ENCODE measurements at regions not wholly inside any gene's neighbourhood (a gene's known extent, or its start where the extent isn't known, plus 50 kb on each side); places are given as distances from the start of the nearest gene placed in this dataset.

- Histone ChIP-seq H3K56ac (replicated peaks; ENCODE audit: insufficient read length, low read depth, low read length) (no peak overlapping the region), H3K27ac (ENCODE audit: low read depth, low read length) (no peak overlapping the region), H2BK12ac (ENCODE audit: low read depth, low read length) (no peak overlapping the region), H3K9ac (replicated peaks in 1 of 4; ENCODE audit: extremely low read depth in 1 of 4, low read depth in 3 of 4, low read length in 3 of 4) (no peak overlapping the region), H2AFZ (ENCODE audit: low read length) (no peak overlapping the region), H3K36me3 (ENCODE audit: control insufficient read depth in 2 of 4, insufficient read depth in 4 of 4, low read length in 3 of 4) (no peaks in the 10 kb centered on the region), H2BK5ac (ENCODE audit: low read depth, low read length) (no peak overlapping the region), H3K79me2 (ENCODE audit: control insufficient read depth in 1 of 2, insufficient read depth in 2 of 2, low read length in 2 of 2) (no peaks in the 10 kb centered on the region), H4K91ac (replicated peaks; ENCODE audit: insufficient read length, low read length) (no peak overlapping the region), H3K79me1 (ENCODE audit: low read depth, low read length) (no peaks in the 10 kb centered on the region), H2BK20ac (ENCODE audit: low read length) (no peak overlapping the region), H2BK15ac (ENCODE audit: low read length) (no peak overlapping the region), H4K20me1 (replicated peaks in 1 of 2; ENCODE audit: control insufficient read depth in 1 of 2, insufficient read depth in 2 of 2, low read length in 2 of 2) (no peaks in the 10 kb centered on the region), H3K27me3 (replicated peaks in 1 of 4; ENCODE audit: control insufficient read depth in 3 of 4, extremely low read depth in 1 of 4, insufficient read depth in 3 of 4, low read length in 3 of 4) (no peaks in the 10 kb centered on the region), H4K8ac (ENCODE audit: extremely low read depth, insufficient read depth, low read length) (no peak overlapping the region), H3K23me2 (ENCODE audit: low read depth, low read length) (no peaks in the 10 kb centered on the region), H3K9me3 (ENCODE audit: insufficient read depth in 2 of 2, low read depth in 1 of 2, low read length in 1 of 2) (no peaks in the 10 kb centered on the region; a peak in 1 of 4 replicates), H3K23ac (ENCODE audit: insufficient read length) (no peak overlapping the region), H3K18ac (ENCODE audit: extremely low read depth, low read length) (no peak overlapping the region), H2AK5ac (ENCODE audit: low read depth, low read length) (no peak overlapping the region), H3K14ac (ENCODE audit: insufficient read length) (no peak overlapping the region), H3K4ac (replicated peaks; ENCODE audit: insufficient read length, low read depth, low read length) (no peak overlapping the region), H3K4me1 (replicated peaks in 1 of 4; ENCODE audit: control insufficient read depth in 3 of 4, insufficient read depth in 4 of 4, low read length in 3 of 4) (no peaks in the 10 kb centered on the region), H2BK120ac (replicated peaks; ENCODE audit: low read depth, low read length) (no peak overlapping the region), H4K5ac (ENCODE audit: insufficient read length, low read depth, low read length) (no peak overlapping the region), H3K4me3 (ENCODE audit: extremely low read depth in 1 of 4, insufficient read depth in 2 of 4, low read depth in 3 of 4, low read length in 4 of 4) (no peak overlapping the region), H3K4me2 (ENCODE audit: insufficient read depth in 1 of 2, low read depth in 2 of 2, low read length in 2 of 2) (no peak overlapping the region)
- 92% methylated on average over 5 of the region's 5 CpGs; no CpG with 5 or more reads in 1 of the 2 experiments for WGBS, 2 experiments (ENCODE audit: extremely low coverage in 1 of 2, insufficient coverage in 1 of 2, insufficient read length in 1 of 2, insufficient replicate concordance in 2 of 2, low coverage in 1 of 2, low lambda C conversion rate in 2 of 2, missing lambda C conversion rate in 1 of 2)
- FAIRE-seq (no peak), DNase-seq (ENCODE audit: low read depth in 1 of 2, low spot score in 2 of 2) (no peak)
- POLR2A ChIA-PET (ENCODE audit: partially characterized antibody), result no interaction called here
- CTCF ChIA-PET (ENCODE audit: partially characterized antibody), result interaction anchor here (0.9 to 1.2 kb wide), 2 partner anchors 57 to 298 kb away, joined by 3 read pairs; no protein-coding TSS in a partner anchor
- no peak for TF ChIP-seq HDAC2 (IDR thresholded peaks at IDR 0.05; ENCODE audit: borderline replicate concordance in 1 of 2, low read depth in 2 of 2, low read length in 2 of 2)
- no peak for TF ChIP-seq SIN3A (conservative IDR thresholded peaks at IDR 0.05 in 1 of 2, IDR thresholded peaks at IDR 0.05 in 1 of 2; ENCODE audit: low read depth in 1 of 2, low read length in 2 of 2)
- no peak for TF ChIP-seq BRCA1 (IDR thresholded peaks at IDR 0.05; ENCODE audit: low read depth, low read length)
- no peak for TF ChIP-seq POLR2A (IDR thresholded peaks at IDR 0.05; ENCODE audit: control extremely low read depth in 1 of 2, low read depth in 2 of 2, low read length in 2 of 2)
- TF ChIP-seq POLR2AphosphoS5 (IDR thresholded peaks at IDR 0.05; ENCODE audit: low read depth, low read length), result no peak
- no peak for TF ChIP-seq GTF2F1 (IDR thresholded peaks at IDR 0.05; ENCODE audit: borderline replicate concordance, low read depth, low read length)
- no peak for TF ChIP-seq NANOG (IDR thresholded peaks at IDR 0.05; ENCODE audit: insufficient read depth, low read depth, low read length, poor library complexity, severe bottlenecking)
- TF ChIP-seq KDM5A (IDR thresholded peaks at IDR 0.05; ENCODE audit: low read length), result no peak
- TF ChIP-seq HDAC6 (IDR thresholded peaks at IDR 0.05; ENCODE audit: low read depth, low read length), result no peak
- no peak for TF ChIP-seq NRF1 (IDR thresholded peaks at IDR 0.05; ENCODE audit: low read depth, low read length)
- no peak for TF ChIP-seq RXRA (IDR thresholded peaks at IDR 0.05; ENCODE audit: insufficient read depth, low read depth, low read length)
These were observed 140.0 kb upstream of the HMHB1 start for GRCh38 chr5:143671674-143672569.
